SK-N-SH (cell line): ENCODE measurements at regions not wholly inside any gene's neighbourhood (a gene's known extent, or its start where the extent isn't known, plus 50 kb on each side); places are given as distances from the start of the nearest gene placed in this dataset.

Experiments
- GABPA ChIP-seq: IDR thresholded peaks from 2 replicates; pipeline ENCODE4 v1.4.0; 2012; ENCODE audit warnings: low read depth, mild to moderate bottlenecking
- GATA2 ChIP-seq: sonication (generic); formaldehyde crosslinking; IDR thresholded peaks from 2 replicates; pipeline ENCODE4 v1.5.0; 2020; ENCODE audit warnings: mild to moderate bottlenecking, missing genetic modification reagents
- SIN3A ChIP-seq: IDR thresholded peaks from 2 replicates; pipeline ENCODE4 v1.6.1; 2012; ENCODE audit warnings: low read depth, mild to moderate bottlenecking, low read length, moderate library complexity, borderline replicate concordance
- SMC3 ChIP-seq: IDR thresholded peaks from 2 replicates; pipeline ENCODE4 v1.6.1; 2012; ENCODE audit warnings: low read depth, low read length, improper control_type of control experiment
- TF ChIP-seq, protein P1 (sequence below): fragments of 200-600 bp; sonication (generic); IDR thresholded peaks from 2 replicates; pipeline ENCODE4 v1.6.1; 2017; ENCODE audit warnings: antibody characterized with exemption, mild to moderate bottlenecking, moderate library complexity
- TF ChIP-seq, protein P2 (sequence below): IDR thresholded peaks from 2 replicates; pipeline ENCODE4 v1.4.0; 2012; ENCODE audit warnings: low read depth
- TF ChIP-seq, protein P3 (sequence below): fragments of 150-350 bp; IDR thresholded peaks from 2 replicates; pipeline ENCODE4 v1.6.1; 2016; ENCODE audit warnings: mild to moderate bottlenecking, low read depth, low read length
- TF ChIP-seq, protein P4 (sequence below): IDR thresholded peaks from 2 replicates; pipeline ENCODE4 v1.4.0; 2012; ENCODE audit warnings: low read depth, borderline replicate concordance

DNA sequence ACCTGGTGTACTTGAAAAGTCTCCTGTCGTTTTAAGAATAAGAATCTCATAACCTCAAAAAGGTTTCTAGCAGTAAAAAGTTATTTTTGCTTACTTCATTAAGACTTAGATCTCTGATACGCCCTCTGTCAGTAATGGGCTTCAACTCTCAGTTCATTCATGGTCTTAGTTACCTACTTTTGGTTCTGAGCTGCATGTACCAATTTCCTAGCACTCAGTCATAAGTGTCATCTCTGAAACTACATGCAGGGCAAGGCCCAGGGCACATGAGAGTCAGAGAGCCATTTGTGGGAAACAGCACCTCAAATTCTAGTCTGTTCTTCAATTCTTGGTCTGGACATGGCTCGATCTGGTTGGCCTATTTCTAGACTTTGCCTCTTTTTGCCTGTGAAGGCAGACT is 838.4 kb downstream of the FAM181B start:
- TF ChIP-seq, protein P1, sequence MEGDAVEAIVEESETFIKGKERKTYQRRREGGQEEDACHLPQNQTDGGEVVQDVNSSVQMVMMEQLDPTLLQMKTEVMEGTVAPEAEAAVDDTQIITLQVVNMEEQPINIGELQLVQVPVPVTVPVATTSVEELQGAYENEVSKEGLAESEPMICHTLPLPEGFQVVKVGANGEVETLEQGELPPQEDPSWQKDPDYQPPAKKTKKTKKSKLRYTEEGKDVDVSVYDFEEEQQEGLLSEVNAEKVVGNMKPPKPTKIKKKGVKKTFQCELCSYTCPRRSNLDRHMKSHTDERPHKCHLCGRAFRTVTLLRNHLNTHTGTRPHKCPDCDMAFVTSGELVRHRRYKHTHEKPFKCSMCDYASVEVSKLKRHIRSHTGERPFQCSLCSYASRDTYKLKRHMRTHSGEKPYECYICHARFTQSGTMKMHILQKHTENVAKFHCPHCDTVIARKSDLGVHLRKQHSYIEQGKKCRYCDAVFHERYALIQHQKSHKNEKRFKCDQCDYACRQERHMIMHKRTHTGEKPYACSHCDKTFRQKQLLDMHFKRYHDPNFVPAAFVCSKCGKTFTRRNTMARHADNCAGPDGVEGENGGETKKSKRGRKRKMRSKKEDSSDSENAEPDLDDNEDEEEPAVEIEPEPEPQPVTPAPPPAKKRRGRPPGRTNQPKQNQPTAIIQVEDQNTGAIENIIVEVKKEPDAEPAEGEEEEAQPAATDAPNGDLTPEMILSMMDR = no peak
- TF ChIP-seq SIN3A (no peak), SMC3 (no peak), GATA2 (CRISPR knock-in tag) (no peak), GABPA (no peak)
- TF ChIP-seq, protein P2, sequence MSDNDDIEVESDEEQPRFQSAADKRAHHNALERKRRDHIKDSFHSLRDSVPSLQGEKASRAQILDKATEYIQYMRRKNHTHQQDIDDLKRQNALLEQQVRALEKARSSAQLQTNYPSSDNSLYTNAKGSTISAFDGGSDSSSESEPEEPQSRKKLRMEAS = no peak
- TF ChIP-seq, protein P3, sequence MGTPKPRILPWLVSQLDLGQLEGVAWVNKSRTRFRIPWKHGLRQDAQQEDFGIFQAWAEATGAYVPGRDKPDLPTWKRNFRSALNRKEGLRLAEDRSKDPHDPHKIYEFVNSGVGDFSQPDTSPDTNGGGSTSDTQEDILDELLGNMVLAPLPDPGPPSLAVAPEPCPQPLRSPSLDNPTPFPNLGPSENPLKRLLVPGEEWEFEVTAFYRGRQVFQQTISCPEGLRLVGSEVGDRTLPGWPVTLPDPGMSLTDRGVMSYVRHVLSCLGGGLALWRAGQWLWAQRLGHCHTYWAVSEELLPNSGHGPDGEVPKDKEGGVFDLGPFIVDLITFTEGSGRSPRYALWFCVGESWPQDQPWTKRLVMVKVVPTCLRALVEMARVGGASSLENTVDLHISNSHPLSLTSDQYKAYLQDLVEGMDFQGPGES = no peak
- TF ChIP-seq, protein P4, sequence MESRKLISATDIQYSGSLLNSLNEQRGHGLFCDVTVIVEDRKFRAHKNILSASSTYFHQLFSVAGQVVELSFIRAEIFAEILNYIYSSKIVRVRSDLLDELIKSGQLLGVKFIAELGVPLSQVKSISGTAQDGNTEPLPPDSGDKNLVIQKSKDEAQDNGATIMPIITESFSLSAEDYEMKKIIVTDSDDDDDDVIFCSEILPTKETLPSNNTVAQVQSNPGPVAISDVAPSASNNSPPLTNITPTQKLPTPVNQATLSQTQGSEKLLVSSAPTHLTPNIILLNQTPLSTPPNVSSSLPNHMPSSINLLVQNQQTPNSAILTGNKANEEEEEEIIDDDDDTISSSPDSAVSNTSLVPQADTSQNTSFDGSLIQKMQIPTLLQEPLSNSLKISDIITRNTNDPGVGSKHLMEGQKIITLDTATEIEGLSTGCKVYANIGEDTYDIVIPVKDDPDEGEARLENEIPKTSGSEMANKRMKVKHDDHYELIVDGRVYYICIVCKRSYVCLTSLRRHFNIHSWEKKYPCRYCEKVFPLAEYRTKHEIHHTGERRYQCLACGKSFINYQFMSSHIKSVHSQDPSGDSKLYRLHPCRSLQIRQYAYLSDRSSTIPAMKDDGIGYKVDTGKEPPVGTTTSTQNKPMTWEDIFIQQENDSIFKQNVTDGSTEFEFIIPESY = no peak
